GM18520 (cell line): ENCODE measurements at regions not wholly inside any gene's neighbourhood (a gene's known extent, or its start where the extent isn't known, plus 50 kb on each side); places are given as distances from the start of the nearest gene placed in this dataset.

Source experiments
- ATAC-seq: cut with Tn5 transposase; IDR thresholded peaks from one replicate; pipeline ENCODE4 v1.9.1; 2021; ENCODE audit not compliant: unreplicated experiment

DNA sequence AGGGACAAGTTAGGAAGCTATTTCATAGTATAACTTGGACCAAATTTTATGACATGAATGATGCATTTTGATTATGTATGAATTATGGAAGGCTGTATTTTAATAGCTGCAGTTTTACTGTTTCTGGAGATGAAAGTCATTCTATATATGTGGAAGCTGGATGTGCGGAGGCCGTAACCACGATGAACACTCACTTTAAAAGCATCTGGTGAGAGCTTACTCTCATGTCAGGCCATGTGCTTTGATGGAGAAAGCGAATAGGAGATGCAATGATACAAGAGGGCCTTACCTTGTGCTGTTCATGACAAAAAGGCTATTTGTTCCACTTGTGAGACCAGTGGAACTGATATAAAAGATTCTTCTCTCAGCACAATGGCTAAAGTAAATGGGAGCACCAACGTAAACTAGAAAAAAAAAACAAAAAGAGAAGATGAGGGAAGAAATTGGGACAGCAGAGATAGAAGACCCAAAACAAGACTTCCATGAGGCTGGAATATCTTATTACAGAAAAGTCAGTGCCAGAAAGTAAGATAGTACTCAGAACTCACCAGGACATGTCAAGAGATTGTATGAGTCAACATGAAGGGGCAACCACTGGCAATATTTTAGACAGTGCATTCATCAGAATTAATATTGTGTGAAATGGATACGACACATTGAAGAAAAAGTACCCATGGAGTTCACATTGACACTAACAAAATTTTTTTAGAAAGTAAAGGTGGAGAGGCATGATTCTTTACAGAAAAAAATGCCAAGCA, 63.3 kb upstream of the GAB1 start:
- no peak for ATAC-seq

DNA sequence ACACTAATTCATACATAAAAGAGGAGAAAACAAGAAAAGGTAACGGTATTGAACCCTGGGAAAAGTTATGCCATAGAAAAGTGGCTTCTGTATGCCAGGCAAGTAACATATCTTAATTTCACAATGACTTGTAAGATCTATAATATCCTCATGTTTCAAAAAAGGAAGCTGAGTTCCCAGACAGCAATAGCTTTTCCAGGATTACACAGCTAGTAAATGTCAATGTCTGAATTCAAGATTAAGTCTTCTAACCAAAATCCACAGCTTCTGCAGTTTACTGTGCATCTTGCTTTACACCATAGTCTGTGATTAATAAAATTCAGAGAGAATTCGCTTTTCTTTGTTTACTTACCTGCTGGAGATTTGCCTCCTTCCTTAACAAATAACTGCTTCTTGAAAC, 55.8 kb upstream of the GAB1 start:
- ATAC-seq, result no peak

DNA sequence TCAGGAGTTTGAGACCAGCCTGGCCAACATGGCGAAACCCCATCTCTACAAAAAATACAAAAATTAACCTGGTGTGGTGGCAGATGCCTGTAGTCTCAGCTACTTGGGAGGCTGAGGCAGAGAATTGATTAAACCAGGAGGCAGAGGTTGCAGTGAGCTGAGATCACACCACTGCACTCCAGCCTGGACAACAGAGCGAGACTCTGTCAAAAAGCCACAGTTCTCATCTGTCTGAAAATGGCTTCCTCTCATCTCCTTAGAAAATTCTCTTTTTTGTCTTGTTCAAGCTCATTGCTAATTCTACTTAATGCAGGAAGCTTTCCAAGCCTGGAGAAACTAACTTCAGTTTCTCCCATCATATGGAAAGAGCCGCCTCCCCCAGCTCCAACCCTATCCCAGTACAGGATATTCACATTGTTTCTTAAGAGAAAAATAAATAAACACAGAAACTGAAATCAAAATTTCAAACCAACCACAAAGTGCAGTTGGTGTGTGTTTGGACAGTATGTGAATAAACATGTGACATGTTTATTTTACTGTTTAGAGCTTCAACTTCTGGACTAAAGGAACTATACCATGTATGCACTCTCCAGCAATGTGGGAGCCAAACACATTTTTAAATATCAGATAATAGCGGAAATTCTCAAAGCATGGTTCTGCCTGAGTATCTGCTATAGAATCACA, 55.0 kb upstream of the GAB1 start:
- ATAC-seq, result peak; percentile 65

DNA sequence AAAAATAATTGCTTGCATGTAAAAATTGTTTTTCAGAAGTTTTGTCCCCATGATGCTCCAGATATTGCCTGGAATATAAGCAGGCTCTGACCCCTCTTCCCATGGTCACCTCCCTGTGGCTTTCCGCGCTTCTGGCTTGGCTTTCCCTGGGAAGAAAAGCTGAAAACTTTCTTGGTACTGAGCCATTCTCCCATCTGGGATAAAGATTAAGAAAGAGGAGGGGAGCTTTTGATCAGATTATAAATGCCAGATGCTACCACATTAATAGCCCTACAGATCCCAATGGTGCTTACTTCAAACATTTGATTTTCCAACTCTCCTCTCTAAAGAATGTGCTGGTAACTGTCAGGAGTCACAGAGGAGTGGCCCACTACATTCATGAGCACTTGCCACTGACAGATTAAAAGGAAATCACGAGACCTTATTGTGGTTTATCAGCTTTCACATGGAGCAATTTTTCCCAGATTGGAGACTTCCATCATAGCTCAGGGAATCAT, 54.4 kb upstream of the GAB1 start:
- ATAC-seq, result no peak

GRCh38 chr4:143285696-143286437, 50.8 kb upstream of the GAB1 start:
- no peak for ATAC-seq

GRCh38 chr4:143286701-143287571, 49.7 kb upstream of the GAB1 start:
- ATAC-seq, result no peak
